HS-27A (cell line): ENCODE measurements at regions not wholly inside any gene's neighbourhood (a gene's known extent, or its start where the extent isn't known, plus 50 kb on each side); places are given as distances from the start of the nearest gene placed in this dataset.
"Not testable (repeated sequence)": the region's sequence is repeated elsewhere in the genome, so short reads cannot be mapped to it uniquely, and the experiment has no call there.

ENCODE experiments used
- DNase-seq: peaks from one replicate; pipeline ENCODE4 v3.0.0-alpha.2; 2012; ENCODE audit warnings: low read depth, missing footprints

DNA sequence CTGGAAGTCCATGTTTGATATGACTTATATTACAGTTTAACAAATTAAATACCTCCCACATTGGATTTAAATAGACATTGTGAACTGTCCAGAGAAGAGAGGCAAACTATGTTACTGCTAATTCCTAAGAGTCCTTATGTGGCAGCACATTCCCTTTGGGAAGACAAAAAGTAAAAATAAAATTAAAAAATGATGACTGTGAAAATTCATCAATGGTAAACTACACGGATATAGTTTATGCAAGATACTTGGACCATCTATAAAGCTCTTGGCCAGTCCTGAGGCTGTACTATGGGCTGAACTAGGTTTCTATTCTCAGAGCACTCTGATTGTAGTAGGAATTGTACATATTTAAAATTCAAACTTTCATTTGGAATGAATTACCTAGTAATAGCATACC, 206.4 kb downstream of the LRRK2 start:
- DNase-seq: no peak

DNA sequence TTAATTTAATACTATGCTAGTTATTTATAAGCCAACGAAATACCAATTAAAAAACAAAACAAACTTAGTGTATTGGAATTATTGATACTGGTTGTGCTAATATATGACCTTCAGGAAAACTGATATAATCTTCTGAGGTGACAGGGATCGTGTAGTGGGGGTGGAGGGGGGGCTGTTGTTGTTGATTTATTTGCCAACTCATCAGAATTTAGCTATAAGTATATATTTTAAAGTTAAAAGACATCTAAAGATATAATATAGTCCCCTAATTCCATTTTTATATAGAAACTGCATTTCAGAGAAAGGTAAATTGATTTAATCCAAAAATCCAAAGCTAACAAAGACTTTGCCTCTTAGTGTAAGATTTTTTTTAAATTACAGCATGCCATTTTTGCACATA, 210.5 kb downstream of the LRRK2 start:
- DNase-seq: no peak

DNA sequence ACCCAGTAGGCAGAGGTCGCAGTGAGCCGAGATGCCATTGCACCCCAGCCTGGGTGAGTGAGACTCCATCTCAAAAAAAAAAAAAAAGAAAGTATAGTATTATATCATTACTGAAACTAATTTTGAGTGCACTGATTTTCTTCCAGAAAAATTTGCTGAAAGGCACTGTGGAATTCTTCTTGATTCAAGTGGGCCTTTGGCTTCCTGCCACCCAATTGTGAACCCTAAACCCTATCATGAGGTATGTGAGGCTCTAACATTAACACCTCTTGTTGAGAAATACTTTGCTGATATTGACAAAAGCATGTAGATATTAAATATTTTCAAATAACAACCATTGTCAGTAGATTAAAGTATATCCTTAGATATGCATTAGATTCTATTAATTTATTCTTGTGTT, 211.2 kb downstream of the LRRK2 start:
- DNase-seq: no peak

DNA sequence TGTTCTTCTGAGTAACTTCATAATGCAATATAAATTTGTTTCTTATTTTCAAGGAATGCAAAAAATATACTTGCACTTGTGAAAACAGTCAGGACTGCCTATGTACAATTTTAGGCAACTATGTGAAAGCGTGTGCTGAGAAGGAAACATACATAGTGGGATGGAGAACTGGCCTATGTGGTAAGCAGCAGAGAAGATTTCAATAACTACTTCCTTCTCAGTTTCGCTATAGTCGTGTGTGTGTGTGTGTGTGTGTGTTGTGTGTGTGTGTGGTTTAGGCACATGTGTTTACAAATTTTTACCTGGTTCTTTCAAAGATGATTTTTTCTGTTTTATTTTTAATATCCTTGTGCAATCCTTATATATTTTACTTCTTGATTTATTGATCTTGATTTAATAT, 211.8 kb downstream of the LRRK2 start:
- no peak for DNase-seq

DNA sequence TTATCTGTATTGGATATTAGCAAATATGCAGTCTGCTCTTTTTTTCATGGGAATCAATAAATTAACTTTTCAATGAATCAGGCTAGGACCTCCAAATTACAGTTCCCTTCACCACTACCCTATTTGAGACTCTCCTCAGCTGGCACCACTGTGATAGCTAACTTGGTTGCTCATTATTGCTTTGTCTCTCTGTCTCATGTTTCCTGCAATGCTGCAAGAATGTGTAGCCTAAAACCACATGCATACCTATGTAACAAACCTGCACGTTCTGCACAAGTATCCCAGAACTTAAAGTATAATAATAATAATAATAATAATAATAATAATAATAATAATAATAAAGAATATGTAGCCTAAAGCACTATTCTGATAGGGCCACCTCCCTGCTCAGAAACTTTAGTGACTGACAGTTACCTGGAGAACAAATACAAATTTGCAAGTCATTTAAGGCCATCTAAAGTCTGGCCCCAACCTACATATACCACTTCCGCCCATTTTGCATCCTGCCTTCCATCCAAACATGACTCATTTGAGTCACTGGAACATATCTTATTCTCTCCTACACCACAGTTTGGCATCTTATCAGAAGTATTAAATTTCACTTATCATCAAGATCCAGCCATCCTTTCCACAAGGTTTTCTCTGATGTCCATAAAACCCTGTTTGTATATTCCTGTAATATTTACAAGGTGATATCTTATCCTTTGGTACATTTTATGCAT, 215.1 kb downstream of the LRRK2 start:
- DNase-seq: no peak

DNA sequence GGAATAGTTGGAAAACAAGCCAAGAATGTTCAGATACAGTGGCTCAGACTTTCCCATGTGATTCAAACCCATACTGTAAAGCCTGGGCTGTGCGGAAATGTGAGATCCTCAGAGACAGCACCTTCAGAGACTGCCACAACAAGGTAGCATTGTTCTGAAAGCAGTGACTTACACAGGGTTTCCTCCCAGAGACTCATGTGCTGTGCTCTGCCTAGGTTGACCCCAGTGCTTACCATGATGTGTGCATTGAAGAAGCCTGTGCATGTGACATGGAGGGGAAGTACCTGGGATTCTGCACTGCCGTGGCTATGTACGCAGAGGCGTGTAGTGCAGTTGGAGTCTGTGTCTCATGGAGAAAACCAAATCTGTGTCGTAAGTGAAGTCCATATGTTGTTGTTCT, 219.4 kb downstream of the LRRK2 start:
- no peak for DNase-seq

DNA sequence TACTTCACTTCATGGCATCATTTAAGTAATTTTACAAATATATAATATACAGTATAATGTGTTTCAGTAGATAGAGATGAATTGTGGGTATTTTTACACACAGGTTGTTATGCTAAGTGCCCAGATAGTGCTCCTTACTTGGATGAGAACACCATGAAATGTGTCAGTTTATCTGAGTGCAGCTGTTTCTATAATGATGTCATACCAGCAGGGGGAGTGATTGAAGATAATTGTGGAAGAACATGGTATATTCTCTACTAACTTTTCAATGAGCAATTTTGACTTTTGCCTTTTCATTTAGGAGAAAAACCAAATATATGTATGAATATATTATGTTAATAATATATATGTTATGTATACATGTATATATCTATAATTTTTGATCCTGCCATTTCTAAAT, 221.6 kb downstream of the LRRK2 start:
- no peak for DNase-seq

DNA sequence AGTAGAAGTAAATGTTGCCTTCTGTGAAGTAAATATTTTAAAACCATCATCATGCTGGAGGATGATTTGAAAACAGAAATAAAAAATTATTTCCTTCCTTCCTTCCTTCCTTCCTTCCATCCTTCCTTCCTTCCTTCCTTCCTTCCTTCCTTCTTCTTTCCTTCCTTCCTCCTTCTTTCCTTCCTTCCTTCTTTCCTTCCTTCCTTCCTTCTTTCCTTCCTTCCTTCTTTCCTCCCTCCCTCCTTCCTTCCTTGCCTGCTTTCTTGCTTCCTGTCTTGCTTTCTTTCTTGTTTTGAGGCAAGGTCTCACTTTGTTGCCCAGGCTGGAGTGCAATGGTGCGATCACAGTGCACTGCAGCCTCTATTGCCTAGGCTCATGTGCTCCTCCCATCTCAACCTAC, 223.7 kb downstream of the LRRK2 start:
- not testable (repeated sequence) for DNase-seq

DNA sequence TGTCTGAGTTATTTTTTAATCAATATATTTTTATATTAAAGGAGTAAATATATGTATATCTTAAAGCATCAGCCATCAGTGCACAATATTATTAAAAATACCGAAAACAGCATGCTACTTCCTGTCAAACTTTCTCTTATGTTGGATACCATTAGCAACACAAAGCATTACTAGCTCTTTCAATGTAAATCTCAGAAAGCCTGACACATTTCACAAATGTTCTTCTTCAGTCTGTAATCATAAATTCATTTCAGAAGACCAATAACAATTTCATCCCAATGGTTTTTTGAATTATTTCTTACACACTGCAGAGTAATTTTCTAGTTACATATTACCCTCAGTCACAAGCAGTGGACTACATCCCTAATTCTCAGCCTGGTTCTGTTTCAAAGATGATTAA, 226.9 kb downstream of the LRRK2 start:
- no peak for DNase-seq

DNA sequence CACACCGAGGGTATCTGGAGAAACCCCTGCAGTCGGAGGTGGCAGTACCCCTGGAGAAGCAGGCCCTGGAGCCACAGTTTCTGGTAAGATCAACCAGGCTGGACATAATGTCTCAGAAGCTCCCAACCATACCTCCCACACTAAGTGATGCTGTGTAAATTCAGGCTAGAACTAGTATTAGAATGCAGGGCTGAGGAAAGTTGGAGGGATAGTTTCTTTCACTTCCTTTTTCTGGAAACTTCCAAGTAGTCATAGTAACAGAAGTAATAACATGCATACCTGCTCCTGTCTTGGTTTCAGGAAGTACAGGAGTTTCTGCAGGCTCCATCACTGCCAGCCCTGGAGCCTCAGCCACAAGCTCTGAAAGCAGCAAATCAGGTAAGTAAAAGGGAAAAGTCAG, 228.1 kb upstream of the CNTN1 start:
- DNase-seq: no peak

DNA sequence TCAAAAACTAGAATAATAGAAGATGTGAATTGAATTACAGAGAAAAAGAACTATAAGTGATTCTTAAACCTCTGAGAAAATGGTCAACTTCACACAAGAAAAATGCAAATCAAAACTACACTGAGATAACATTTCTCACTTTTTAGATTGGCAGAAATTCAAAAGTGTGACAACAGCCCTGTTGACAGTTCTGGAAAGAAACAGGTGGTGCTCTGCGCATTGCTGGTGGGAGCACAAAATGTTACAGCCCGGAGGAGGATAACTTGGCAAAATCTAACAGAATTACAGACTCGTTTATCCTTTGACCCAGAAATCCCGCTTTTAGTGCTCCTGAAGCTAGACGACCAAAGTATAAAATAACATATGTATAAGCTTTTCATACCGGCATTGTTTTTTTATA, 222.5 kb upstream of the CNTN1 start:
- no peak for DNase-seq

DNA sequence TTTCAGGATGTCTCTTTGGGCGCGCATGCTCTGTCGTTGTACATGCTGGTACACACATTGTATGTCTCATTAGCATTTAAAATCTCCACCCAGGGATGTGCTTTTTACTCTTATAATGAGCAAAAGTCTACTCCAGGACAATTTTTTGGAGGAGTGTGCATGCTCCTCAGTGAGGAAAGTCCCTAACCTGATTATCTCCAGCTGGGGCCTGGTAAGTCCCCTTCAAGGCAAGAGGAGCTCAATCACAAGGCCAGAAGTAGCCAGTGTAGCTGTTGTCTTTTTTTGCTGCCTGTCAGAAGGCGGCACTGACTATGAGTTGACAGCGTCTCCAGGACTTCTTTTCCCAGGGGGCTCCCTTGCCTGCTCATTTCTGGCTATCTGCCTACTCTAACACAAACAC, 218.3 kb upstream of the CNTN1 start:
- no peak for DNase-seq

DNA sequence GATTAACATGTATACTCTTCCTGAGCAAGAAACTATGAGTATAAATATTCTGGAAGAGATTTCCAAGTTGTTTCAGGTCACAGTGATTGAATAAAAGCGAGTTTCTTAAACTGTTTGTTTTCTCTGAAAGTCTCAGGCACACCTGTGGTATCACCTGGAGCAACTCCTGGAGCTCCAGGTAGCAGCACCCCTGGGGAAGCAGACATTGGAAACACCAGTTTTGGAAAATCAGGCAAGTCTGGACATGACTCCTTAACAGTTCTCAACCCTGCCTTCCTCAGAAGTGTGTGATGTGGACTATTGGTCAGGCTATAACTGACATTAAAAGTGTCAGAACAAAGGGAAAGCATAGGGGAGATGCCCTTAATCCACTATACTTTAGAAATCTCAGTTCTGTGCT, 217.6 kb upstream of the CNTN1 start:
- DNase-seq: no peak

DNA sequence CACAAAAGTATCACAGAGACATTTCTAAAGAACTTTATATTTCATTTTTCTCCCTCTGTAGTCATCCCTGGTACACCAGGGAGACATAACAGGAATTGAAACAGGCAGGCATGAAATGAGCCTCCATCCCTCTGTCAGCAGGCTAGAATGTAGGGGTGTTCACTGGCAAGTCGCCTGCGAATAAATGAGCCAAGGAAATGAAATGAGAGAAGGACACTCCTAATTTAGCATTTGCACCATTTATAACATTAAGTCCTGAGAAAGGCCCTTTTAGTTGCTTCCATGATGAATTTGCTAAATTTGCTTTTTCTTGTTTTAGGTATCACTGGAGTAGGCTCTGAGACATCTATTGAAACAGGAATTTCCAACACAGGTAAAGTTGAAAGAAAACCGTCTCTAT, 192.4 kb upstream of the CNTN1 start:
- DNase-seq: no peak

DNA sequence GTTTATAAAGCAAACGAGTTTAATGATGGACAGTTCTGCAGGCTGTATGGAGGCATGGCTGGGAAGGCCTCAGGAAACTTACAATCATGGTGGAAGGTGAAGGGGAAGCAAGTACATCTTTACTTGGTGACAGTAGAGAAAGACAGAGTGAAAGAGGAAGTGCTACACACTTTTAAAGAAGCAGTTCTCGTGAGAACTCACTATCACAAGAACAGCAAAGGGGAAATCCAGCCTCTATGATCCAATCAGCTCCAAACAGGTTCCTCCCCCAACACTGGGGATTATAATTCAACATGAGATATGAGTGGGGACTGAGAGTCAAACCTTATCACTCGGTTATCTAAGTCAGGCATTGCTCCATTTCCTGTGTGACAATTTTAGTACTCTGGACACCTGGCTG, 189.9 kb upstream of the CNTN1 start:
- no peak for DNase-seq

DNA sequence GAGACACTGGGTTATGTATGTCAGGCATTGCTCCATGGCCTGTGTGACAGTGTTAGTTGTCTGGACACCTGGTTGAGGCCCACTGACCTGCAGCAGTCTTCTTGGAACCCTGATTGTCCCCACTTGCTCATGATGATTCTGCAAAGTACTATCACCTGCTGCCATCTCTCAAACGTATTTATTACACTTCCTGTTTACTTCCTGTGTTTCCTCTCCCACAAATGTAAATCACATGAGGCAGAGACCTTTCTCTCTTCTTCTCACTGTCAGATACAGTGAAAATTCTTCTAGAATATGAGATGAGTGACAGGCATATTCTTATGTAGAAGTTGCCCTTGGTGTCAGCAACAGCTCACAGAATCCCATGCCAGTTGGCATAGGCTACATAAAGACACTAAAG, 186.9 kb upstream of the CNTN1 start:
- DNase-seq: no peak

DNA sequence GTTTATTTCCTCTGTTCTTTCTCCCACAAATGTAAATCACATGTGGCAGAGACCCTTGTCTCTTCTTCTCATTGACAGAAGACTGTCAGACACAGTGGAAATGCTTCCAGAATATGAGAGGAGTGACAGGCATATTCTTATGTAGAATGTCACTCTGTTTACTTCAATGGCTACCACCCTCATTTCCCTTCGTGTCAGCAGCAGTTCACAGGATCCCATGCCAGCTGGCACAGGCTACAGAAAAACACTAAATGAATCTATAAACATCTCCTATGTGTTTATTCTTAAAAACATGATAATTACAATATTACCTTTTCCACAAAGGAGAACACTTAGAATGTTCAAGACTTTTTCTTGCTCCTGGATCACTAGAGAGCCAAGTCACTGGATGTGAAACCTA, 183.8 kb upstream of the CNTN1 start:
- no peak for DNase-seq

DNA sequence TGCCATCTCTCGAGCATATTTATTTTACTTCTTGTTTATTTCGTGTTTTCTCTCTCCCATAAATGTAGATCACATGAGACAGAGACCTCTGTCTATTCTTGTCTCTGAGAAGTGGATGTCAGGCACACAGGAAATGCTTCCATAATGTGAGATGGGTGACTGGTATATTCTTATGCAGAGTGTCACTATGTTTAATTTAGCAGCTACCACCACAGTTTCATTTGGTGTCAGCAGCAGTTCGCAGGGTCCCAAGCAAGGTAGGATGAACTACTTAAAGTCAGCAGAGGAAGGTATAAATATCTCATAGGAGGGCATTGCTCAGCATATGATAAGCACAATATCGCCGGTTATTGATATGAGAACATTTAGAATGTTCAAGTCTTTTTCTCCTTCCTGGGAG, 180.9 kb upstream of the CNTN1 start:
- DNase-seq: no peak

DNA sequence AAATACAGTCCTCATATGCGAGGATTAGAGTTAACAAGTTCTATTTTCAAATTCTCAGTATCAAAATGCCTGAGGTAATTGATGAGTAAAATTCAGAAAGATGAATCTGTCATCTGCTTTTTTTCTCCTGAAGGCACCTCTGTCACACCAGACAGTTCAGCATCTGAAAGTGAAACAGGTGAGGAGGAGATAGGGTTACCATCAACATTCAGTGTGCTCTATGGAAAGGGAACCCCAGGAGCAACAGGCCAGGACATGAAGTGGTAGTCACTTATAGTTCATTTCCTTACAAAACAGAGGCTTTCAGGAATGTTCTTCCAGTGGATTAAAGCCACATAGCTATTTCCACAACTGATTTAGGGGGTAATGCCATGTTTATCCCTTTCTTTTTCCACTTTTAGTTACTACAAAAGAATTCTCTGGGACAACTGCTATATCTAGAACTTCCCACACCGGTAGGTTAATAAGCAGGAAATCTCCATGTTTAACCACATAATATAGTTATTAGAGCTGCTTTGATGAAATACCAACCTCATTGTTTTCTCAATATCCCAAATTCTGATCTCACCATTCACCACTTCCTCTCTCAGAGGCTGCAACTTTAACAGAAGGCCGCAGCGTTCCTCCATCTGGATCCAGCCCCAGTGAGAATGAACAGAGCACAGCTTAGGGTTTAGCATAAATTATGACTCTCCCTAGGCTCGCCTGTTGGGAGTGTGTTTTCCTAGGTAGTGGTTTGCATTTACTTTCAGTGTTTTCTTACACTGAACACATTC, 177.0 kb upstream of the CNTN1 start:
- DNase-seq: no peak

DNA sequence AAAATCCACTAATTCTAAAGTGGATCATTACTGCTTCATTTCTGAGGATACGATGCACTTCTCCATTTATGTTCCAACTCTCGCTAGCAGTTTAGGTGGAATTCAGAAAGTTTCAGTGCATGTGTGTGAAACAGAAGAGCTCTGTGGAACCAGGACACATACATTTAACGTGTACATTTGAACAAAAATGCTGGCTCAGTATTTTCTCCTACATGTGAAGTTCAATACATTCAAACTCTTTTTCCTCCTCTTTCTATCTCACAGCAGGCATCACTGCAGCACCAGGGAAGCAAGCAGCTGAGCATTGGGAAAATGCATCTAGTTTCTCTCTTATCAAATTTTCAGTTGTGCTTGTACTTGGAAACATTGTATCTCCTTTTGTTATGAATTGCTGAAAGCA, 169.4 kb upstream of the CNTN1 start:
- no peak for DNase-seq

DNA sequence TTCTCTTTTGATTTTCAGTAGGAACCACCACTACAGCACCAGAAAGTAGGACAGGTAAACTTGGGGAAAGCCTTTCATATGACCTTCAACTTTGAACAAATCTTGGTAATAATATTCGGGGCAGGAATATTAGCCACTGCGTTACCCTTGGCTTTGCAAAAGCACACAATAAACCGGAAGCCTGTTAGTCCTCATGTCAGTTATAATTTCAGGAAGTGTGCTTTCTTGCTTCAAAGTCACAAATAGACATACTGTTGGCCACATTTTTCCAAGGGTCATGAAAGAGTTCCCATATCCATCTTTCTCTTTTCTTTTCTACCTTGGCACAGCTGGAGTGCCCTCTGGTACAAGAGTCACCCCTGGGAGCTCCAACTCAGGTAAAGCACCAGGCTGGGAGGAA, 167.2 kb upstream of the CNTN1 start:
- no peak for DNase-seq

DNA sequence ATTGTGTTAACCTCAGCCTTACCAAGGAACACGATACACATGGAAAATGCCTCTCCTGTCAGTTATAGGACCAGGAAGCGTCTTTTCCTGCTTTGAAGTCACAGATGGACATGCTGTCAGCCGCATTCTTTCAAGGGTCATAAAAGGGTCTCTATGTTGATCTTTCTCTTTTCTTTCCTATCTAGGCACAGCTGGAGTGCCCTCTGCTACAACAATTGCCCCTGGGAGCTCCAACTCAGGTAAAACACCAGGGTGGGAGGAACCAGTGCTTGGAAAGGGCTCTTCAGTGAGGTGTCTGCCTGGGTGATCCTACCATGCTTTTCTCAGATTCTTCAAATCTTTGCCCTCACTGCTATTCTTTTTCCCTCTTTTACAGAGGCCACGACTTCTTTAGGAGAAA, 157.4 kb upstream of the CNTN1 start:
- no peak for DNase-seq

DNA sequence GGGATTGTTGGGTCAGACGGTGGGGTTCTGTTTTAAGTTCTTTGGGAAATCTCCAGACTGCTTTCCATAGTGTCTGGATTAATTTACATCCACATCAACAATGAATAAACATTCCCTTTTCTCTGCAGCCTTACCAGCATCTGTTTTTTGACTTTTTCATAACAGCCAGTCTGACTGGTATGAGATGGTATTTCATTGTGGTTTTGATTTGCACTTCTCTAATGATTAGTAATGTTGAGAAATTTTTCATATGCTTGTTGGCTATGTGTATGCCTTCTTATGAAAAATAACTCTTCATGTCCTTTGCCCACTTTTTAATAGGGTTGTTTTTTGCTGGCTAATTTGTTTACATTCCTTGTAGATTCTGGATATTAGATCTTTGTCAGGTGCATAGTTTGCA, 140.8 kb upstream of the CNTN1 start:
- no peak for DNase-seq

DNA sequence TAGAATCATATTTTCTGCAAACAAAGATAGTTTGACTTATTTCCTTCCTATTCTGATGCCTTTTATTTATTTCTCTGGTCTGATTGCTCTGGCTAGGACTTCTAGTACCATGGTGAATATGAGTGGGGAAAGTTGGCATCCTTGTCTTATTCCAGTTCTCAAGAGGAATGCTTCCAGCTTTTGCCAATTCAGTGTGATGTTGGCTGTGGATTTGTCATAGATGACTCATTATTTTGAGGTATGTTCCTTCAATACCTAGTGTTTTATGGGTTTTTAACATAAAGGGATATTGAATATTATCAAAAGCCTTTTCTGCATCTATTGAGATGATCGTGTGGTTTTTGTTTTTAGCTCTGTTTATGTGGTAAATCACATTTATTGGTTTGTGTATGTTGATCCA, 139.4 kb upstream of the CNTN1 start:
- no peak for DNase-seq
